Adrenal gland (tissue), 5 donors: ENCODE measurements at regions not wholly inside any gene's neighbourhood (a gene's known extent, or its start where the extent isn't known, plus 50 kb on each side); places are given as distances from the start of the nearest gene placed in this dataset.

Experiments
- CTCF ChIP-seq, 6 experiments: fragments of 450-650 bp in 4 of 6; fragments of 200-600 bp in 2 of 6; sonication (generic) in 1 of 6; IDR thresholded peaks; 1 replicate in 5 of 6; 2 replicates in 1 of 6; pipeline versions ENCODE4 v1.5.1 to v1.8.0; 2016 to 2021; ENCODE audit warnings: antibody characterized with exemption in 6 of 6, mild to moderate bottlenecking in 2 of 6, moderate library complexity in 1 of 6
- POLR2A ChIP-seq, 2 donors: fragments of 450-650 bp; IDR thresholded peaks; one replicate each; pipeline ENCODE4 v1.6.1; 2017; ENCODE audit warnings: antibody characterized with exemption in 2 of 2, mild to moderate bottlenecking in 2 of 2, moderate library complexity in 1 of 2
- donor health status: DM: no; HTN: no; CAD: no.

- no peak for TF ChIP-seq CTCF (IDR thresholded peaks at IDR 0.05)
- TF ChIP-seq POLR2A (IDR thresholded peaks at IDR 0.05) = no peak
These were observed 163.9 kb downstream of the OLFM1 start for GRCh38 chr9:135251331-135251761.
